ENCODE measurements at regions not wholly inside any gene's neighbourhood (a gene's known extent, or its start where the extent isn't known, plus 50 kb on each side); places are given as distances from the start of the nearest gene placed in this dataset.

- TF ChIP-seq EZH2 (IDR thresholded peaks at IDR 0.05; ENCODE audit: insufficient read depth, low read length) = no peak
- TF ChIP-seq CTCF (IDR thresholded peaks at IDR 0.05; ENCODE audit: insufficient read depth, low read depth, low read length) = no peak
These were observed 258.5 kb downstream of the PABPC4L start for GRCh38 chr4:133943081-133943480.
